OCI-LY1 (cell line): ENCODE measurements at regions not wholly inside any gene's neighbourhood (a gene's known extent, or its start where the extent isn't known, plus 50 kb on each side); places are given as distances from the start of the nearest gene placed in this dataset.

ENCODE experiments used
- H2AFZ ChIP-seq: fragments of 200-600 bp; sonication (generic), shearing (Covaris generic); 2 replicates; pipeline ENCODE4 v1.6.0; 2014; ENCODE audit warnings: antibody characterized with exemption, mild to moderate bottlenecking, low read length
- H3F3A ChIP-seq: fragments of 200-600 bp; sonication (generic), shearing (Covaris generic); 2 replicates; pipeline ENCODE4 v1.6.0; 2014; ENCODE audit warnings: mild to moderate bottlenecking, antibody characterized with exemption, low read length, moderate library complexity; ENCODE audit not compliant: insufficient read depth
- H3K27ac ChIP-seq: fragments of 200-600 bp; sonication (generic); 2 replicates; pipeline ENCODE4 v1.5.1; 2014; ENCODE audit warnings: low read length, mixed run types, mild to moderate bottlenecking, low read depth; ENCODE audit not compliant: poor library complexity, severe bottlenecking
- H3K27me3 ChIP-seq: fragments of 200-600 bp; sonication (generic); 2 replicates; pipeline ENCODE4 v1.6.0; 2014; ENCODE audit warnings: antibody characterized with exemption, mild to moderate bottlenecking, low read length, moderate library complexity; ENCODE audit not compliant: insufficient read depth
- H3K36me3 ChIP-seq: fragments of 200-600 bp; sonication (generic); 2 replicates; pipeline ENCODE4 v1.6.1; 2014; ENCODE audit warnings: mild to moderate bottlenecking, antibody characterized with exemption, low read length, moderate library complexity, mixed read lengths; ENCODE audit not compliant: insufficient read depth
- H3K4me1 ChIP-seq: fragments of 200-600 bp; sonication (generic); 2 replicates; pipeline ENCODE4 v1.5.1; 2014; ENCODE audit warnings: mild to moderate bottlenecking, low read length, moderate library complexity; ENCODE audit not compliant: insufficient read depth, severe bottlenecking
- H3K4me2 ChIP-seq: fragments of 200-600 bp; sonication (generic), shearing (Covaris generic); 2 replicates; pipeline ENCODE4 v1.6.1; 2014; ENCODE audit warnings: low read length
- H3K4me3 ChIP-seq: fragments of 200-600 bp; sonication (generic); 2 replicates; pipeline ENCODE4 v1.5.1; 2014; ENCODE audit warnings: low read length, low read depth, mild to moderate bottlenecking, mixed read lengths; ENCODE audit not compliant: poor library complexity, severe bottlenecking
- H3K79me2 ChIP-seq: fragments of 200-600 bp; shearing (Covaris generic); 2 replicates; pipeline ENCODE4 v1.6.1; 2016; ENCODE audit warnings: mixed run types, low read length, mixed read lengths; ENCODE audit not compliant: insufficient read depth
- H3K9ac ChIP-seq: fragments of 200-600 bp; sonication (generic), shearing (Covaris generic); 2 replicates; pipeline ENCODE4 v1.6.1; 2014; ENCODE audit warnings: mild to moderate bottlenecking, low read length, mixed read lengths
- H3K9me2 ChIP-seq: fragments of 200-600 bp; sonication (generic), shearing (Covaris generic); 2 replicates; pipeline ENCODE4 v1.6.1; 2014; ENCODE audit warnings: low read depth, mild to moderate bottlenecking, low read length, mixed read lengths
- H3K9me3 ChIP-seq: fragments of 200-600 bp; shearing (Covaris generic); 2 replicates; pipeline ENCODE4 v1.6.1; 2014; ENCODE audit warnings: low read length, mixed read lengths
- H4K20me1 ChIP-seq: fragments of 200-600 bp; sonication (generic), shearing (Covaris generic); 2 replicates; pipeline ENCODE4 v1.6.0; 2016; ENCODE audit warnings: mild to moderate bottlenecking, low read length; ENCODE audit not compliant: insufficient read depth
- EZH2 ChIP-seq: fragments of 200-600 bp; sonication (generic), shearing (Covaris generic); IDR thresholded peaks from 2 replicates; pipeline ENCODE4 v1.8.0; 2017; ENCODE audit warnings: borderline replicate concordance, mixed run types, mild to moderate bottlenecking, antibody characterized with exemption, low read length, moderate library complexity, mixed read lengths
- TF ChIP-seq, protein P1 (sequence below): fragments of 200-600 bp; sonication (generic), shearing (Covaris generic); IDR thresholded peaks from 2 replicates; pipeline ENCODE4 v1.5.1; 2017; ENCODE audit warnings: mild to moderate bottlenecking, antibody characterized with exemption, low read length, moderate library complexity, mixed read lengths

- TF ChIP-seq, protein P1, sequence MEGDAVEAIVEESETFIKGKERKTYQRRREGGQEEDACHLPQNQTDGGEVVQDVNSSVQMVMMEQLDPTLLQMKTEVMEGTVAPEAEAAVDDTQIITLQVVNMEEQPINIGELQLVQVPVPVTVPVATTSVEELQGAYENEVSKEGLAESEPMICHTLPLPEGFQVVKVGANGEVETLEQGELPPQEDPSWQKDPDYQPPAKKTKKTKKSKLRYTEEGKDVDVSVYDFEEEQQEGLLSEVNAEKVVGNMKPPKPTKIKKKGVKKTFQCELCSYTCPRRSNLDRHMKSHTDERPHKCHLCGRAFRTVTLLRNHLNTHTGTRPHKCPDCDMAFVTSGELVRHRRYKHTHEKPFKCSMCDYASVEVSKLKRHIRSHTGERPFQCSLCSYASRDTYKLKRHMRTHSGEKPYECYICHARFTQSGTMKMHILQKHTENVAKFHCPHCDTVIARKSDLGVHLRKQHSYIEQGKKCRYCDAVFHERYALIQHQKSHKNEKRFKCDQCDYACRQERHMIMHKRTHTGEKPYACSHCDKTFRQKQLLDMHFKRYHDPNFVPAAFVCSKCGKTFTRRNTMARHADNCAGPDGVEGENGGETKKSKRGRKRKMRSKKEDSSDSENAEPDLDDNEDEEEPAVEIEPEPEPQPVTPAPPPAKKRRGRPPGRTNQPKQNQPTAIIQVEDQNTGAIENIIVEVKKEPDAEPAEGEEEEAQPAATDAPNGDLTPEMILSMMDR: no peak
- no peak for TF ChIP-seq EZH2
- Histone ChIP-seq H3K4me1 (peaks cover 14% of the 10 kb centered on the region), H3K9ac (no peak overlapping the region), H3K36me3 (no peaks in the 10 kb centered on the region), H3K9me3 (no peaks in the 10 kb centered on the region), H3K79me2 (no peaks in the 10 kb centered on the region), H4K20me1 (no peaks in the 10 kb centered on the region), H3K27ac (no peak overlapping the region), H3K4me3 (no peak overlapping the region), H3K4me2 (no peak overlapping the region), H3K9me2 (no peaks in the 10 kb centered on the region), H2AFZ (no peak overlapping the region), H3F3A (no peaks in the 10 kb centered on the region), H3K27me3 (no peaks in the 10 kb centered on the region)
Observed at GRCh38 chr6:15966000-15966520, 162.8 kb upstream of the MYLIP start.

GRCh38 chr6:15962449-15962764 is 166.5 kb upstream of the MYLIP start:
- Histone ChIP-seq H3K9me3 (no peaks in the 10 kb centered on the region), H3K27me3 (no peaks in the 10 kb centered on the region), H3K9ac (no peak overlapping the region), H3K79me2 (no peaks in the 10 kb centered on the region), H2AFZ (no peak overlapping the region), H3K27ac (no peak overlapping the region), H3K36me3 (no peaks in the 10 kb centered on the region), H3F3A (no peaks in the 10 kb centered on the region), H3K4me1 (peaks cover 19% of the 10 kb centered on the region), H3K9me2 (no peaks in the 10 kb centered on the region), H4K20me1 (no peaks in the 10 kb centered on the region), H3K4me3 (no peak overlapping the region), H3K4me2 (no peak overlapping the region)
- TF ChIP-seq, protein P1: no peak
- no peak for TF ChIP-seq EZH2

- Histone ChIP-seq H3K9me2 (no peaks in the 10 kb centered on the region), H3K79me2 (no peaks in the 10 kb centered on the region), H3K4me1 (peaks cover 25% of the 10 kb centered on the region), H3F3A (no peaks in the 10 kb centered on the region), H3K27ac (no peak overlapping the region), H2AFZ (no peak overlapping the region), H3K36me3 (no peaks in the 10 kb centered on the region), H3K4me3 (no peak overlapping the region), H3K27me3 (no peaks in the 10 kb centered on the region), H3K4me2 (no peak overlapping the region), H3K9ac (no peak overlapping the region), H3K9me3 (no peaks in the 10 kb centered on the region), H4K20me1 (no peaks in the 10 kb centered on the region)
- TF ChIP-seq, protein P1: no peak
- no peak for TF ChIP-seq EZH2
Observed at GRCh38 chr6:15961635-15962448, 167.0 kb upstream of the MYLIP start.
